ENCODE measurements at regions not wholly inside any gene's neighbourhood (a gene's known extent, or its start where the extent isn't known, plus 50 kb on each side); places are given as distances from the start of the nearest gene placed in this dataset.
A peak's percentile ranks its signal among the peaks of the same experiment; 100 is the strongest.

GRCh38 chr14:71466251-71466650 is 466.0 kb upstream of the RGS6 start:
- H3K9me3 Mint-ChIP-seq: no peaks in the 10 kb centered on the region
- H3K27me3 Mint-ChIP-seq: no peaks in the 10 kb centered on the region
- peaks cover 29% of the 10 kb centered on the region for H3K36me3 Mint-ChIP-seq
- no peak overlapping the region for H3K4me3 Mint-ChIP-seq
- H3K4me1 Mint-ChIP-seq: peaks cover 15% of the 10 kb centered on the region
- no peak overlapping the region for H3K27ac Mint-ChIP-seq

DNA sequence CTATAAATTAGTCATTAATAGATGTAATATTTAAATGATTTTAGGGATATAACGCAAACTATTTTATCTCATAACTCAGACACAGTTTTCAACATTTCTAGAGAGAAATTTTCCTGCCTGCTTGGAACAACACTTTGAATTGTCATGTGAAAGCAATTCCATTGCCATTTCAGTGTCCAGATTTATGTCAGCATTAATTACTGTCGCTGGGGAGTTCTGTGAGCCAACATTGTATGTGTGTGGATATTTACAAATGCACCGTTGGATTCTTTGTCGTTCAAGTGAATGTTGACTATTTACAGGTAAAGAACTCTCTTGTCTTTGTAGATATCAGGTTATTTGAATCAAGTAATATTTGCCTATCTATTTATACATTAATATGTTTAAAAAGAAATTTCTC is 465.3 kb upstream of the RGS6 start:
- no peaks in the 10 kb centered on the region for H3K27me3 Mint-ChIP-seq
- no peak overlapping the region for H3K4me3 Mint-ChIP-seq
- H3K4me1 Mint-ChIP-seq: peaks cover 21% of the 10 kb centered on the region
- no peaks in the 10 kb centered on the region for H3K9me3 Mint-ChIP-seq
- peaks cover 30% of the 10 kb centered on the region for H3K36me3 Mint-ChIP-seq
- H3K27ac Mint-ChIP-seq: no peak overlapping the region

DNA sequence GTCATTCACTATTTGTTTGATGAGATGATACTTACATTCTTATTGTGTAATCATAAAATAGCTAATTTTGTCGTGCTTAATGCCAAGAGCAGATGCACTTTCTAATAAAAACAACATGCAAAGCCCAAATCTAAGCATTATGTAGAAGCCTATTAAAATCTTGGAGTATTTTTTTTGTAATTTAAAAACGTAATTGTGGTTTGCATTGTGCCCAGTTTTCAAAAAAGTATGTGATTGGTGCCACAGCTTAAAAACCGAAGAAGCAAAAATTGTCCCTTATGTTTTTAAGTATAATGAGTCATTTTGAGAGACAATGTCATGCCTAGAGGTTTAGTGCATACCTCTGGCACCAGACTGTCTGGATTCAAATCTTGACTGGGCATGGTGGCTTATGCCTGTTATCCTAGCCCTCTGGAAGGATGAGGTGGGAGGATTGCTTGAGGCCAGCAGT is 464.8 kb upstream of the RGS6 start:
- H3K36me3 Mint-ChIP-seq: peaks cover 30% of the 10 kb centered on the region
- no peaks in the 10 kb centered on the region for H3K27me3 Mint-ChIP-seq
- no peaks in the 10 kb centered on the region for H3K9me3 Mint-ChIP-seq
- H3K27ac Mint-ChIP-seq: no peak overlapping the region
- no peak overlapping the region for H3K4me3 Mint-ChIP-seq
- H3K4me1 Mint-ChIP-seq: peaks cover 25% of the 10 kb centered on the region

- Mint-ChIP-seq H3K27ac (no peak overlapping the region), H3K4me3 (no peak overlapping the region), H3K4me1 (peaks cover 32% of the 10 kb centered on the region), H3K9me3 (no peaks in the 10 kb centered on the region), H3K36me3 (peaks cover 29% of the 10 kb centered on the region), H3K27me3 (no peaks in the 10 kb centered on the region)
Measured at GRCh38 chr14:71468701-71469100, 463.5 kb upstream of the RGS6 start.

DNA sequence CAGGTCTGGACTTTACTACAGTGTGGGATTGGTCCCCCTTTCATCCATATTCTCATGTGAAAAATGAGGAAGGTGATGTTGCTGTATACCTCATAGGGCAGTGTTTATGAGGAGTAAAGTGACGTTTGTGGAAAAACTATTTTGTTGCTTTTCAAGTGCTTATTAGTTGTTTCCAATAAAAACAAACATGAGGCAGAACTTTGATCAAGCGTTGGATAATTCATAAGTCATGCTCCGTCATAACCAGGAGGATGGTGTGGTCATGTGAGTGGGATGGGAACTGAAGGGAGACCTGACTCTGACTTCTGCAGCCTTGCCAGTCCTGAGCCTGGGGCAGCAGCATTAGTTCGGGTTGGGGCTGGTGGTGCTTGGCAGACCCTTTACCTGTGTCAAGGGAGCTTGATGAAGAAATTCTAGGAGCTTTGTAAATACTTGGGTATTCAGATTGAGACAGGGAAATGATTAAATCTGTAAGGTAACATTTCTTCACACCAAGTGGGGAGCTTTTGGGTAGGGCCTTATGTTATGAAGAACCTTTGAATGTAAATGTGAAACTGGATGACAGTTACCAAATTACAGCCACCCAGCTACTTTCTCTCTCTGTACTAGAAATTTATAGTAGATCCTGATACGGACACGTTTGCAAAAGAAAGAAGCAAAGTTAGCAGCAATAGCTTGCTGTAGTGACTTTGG is 462.4 kb upstream of the RGS6 start:
- H3K9me3 Mint-ChIP-seq: no peaks in the 10 kb centered on the region
- H3K27ac Mint-ChIP-seq: no peak overlapping the region

GRCh38 chr14:71471634-71472355 is 460.4 kb upstream of the RGS6 start:
- no peak overlapping the region for H3K27ac Mint-ChIP-seq

More for the DNA sequence above, 462.4 kb upstream of the RGS6 start:
- Mint-ChIP-seq H3K27me3 (no peaks in the 10 kb centered on the region), H3K36me3 (peaks cover 24% of the 10 kb centered on the region), H3K4me3 (no peak overlapping the region), H3K4me1 (peaks cover 43% of the 10 kb centered on the region)

GRCh38 chr14:71472356-71473340 is 459.6 kb upstream of the RGS6 start:
- H3K27me3 Mint-ChIP-seq: no peaks in the 10 kb centered on the region
- H3K27ac Mint-ChIP-seq: no peak overlapping the region
- no peaks in the 10 kb centered on the region for H3K9me3 Mint-ChIP-seq
- no peak overlapping the region for H3K4me3 Mint-ChIP-seq
- peaks cover 20% of the 10 kb centered on the region for H3K36me3 Mint-ChIP-seq
- peaks cover 57% of the 10 kb centered on the region for H3K4me1 Mint-ChIP-seq

More at GRCh38 chr14:71471634-71472355, 460.4 kb upstream of the RGS6 start:
- peaks cover 19% of the 10 kb centered on the region for H3K36me3 Mint-ChIP-seq
- no peak overlapping the region for H3K4me3 Mint-ChIP-seq
- H3K9me3 Mint-ChIP-seq: no peaks in the 10 kb centered on the region
- H3K27me3 Mint-ChIP-seq: no peaks in the 10 kb centered on the region
- H3K4me1 Mint-ChIP-seq: peaks cover 51% of the 10 kb centered on the region

- Mint-ChIP-seq H3K27me3 (no peaks in the 10 kb centered on the region), H3K27ac (no peak overlapping the region), H3K36me3 (peaks cover 12% of the 10 kb centered on the region), H3K4me1 (peaks cover 66% of the 10 kb centered on the region), H3K9me3 (no peaks in the 10 kb centered on the region), H3K4me3 (no peak overlapping the region)
Measured at GRCh38 chr14:71473843-71474242, 458.4 kb upstream of the RGS6 start.

GRCh38 chr14:71474301-71475265 is 457.6 kb upstream of the RGS6 start:
- H3K27me3 Mint-ChIP-seq: no peaks in the 10 kb centered on the region
- peaks cover 64% of the 10 kb centered on the region for H3K4me1 Mint-ChIP-seq
- H3K36me3 Mint-ChIP-seq: peaks cover 12% of the 10 kb centered on the region
- H3K9me3 Mint-ChIP-seq: no peaks in the 10 kb centered on the region
- H3K27ac Mint-ChIP-seq: peak overlapping the region; percentile 6
- H3K4me3 Mint-ChIP-seq: no peak overlapping the region

GRCh38 chr14:71475916-71476315 is 456.3 kb upstream of the RGS6 start:
- peaks cover 12% of the 10 kb centered on the region for H3K36me3 Mint-ChIP-seq
- no peaks in the 10 kb centered on the region for H3K9me3 Mint-ChIP-seq
- H3K4me1 Mint-ChIP-seq: peaks cover 64% of the 10 kb centered on the region
- H3K4me3 Mint-ChIP-seq: no peak overlapping the region
- no peaks in the 10 kb centered on the region for H3K27me3 Mint-ChIP-seq
- no peak overlapping the region for H3K27ac Mint-ChIP-seq

GRCh38 chr14:71478542-71478941 is 453.7 kb upstream of the RGS6 start:
- Mint-ChIP-seq H3K4me1 (peaks cover 47% of the 10 kb centered on the region), H3K9me3 (no peaks in the 10 kb centered on the region), H3K27ac (peak overlapping the region; percentile 25), H3K36me3 (peaks cover 6% of the 10 kb centered on the region), H3K27me3 (no peaks in the 10 kb centered on the region), H3K4me3 (no peak overlapping the region)

DNA sequence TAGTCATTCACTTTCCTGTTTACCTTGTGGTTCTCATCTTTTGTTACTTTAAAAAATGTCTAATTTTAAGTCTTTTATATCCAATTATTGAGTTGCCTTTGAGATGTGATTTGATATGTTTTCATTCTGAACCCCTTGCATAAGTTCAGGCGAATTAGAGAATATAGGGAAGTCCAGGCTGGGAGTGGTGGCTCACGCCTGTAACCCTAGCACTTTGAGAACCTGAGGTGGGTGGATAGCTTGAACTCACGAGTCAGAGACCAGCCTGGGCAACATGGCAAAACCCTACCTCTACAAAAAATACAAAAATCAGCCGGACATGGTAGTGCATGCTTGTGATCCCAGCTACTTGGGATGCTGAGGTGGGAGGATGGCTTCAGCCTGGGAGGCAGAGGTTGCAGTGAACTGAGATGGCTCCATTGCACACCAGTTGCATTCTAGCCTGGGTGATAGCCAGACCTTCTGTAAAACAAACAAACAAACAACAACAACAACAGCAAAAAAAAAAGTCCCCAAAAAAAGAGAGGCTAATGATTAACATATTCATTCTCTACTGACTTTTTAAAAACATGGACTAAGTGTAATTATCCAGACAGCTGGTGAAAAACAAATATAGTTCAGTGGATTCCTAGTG is 451.1 kb upstream of the RGS6 start:
- no peak overlapping the region for H3K4me3 Mint-ChIP-seq
- H3K4me1 Mint-ChIP-seq: peaks cover 25% of the 10 kb centered on the region
- no peaks in the 10 kb centered on the region for H3K9me3 Mint-ChIP-seq
- H3K36me3 Mint-ChIP-seq: peaks cover 10% of the 10 kb centered on the region
- H3K27me3 Mint-ChIP-seq: no peaks in the 10 kb centered on the region
- no peak overlapping the region for H3K27ac Mint-ChIP-seq

- Mint-ChIP-seq H3K4me1 (peaks cover 24% of the 10 kb centered on the region), H3K9me3 (no peaks in the 10 kb centered on the region), H3K27ac (no peak overlapping the region), H3K27me3 (no peaks in the 10 kb centered on the region), H3K4me3 (no peak overlapping the region), H3K36me3 (peaks cover 11% of the 10 kb centered on the region)
Measured at GRCh38 chr14:71482671-71483070, 449.6 kb upstream of the RGS6 start.

DNA sequence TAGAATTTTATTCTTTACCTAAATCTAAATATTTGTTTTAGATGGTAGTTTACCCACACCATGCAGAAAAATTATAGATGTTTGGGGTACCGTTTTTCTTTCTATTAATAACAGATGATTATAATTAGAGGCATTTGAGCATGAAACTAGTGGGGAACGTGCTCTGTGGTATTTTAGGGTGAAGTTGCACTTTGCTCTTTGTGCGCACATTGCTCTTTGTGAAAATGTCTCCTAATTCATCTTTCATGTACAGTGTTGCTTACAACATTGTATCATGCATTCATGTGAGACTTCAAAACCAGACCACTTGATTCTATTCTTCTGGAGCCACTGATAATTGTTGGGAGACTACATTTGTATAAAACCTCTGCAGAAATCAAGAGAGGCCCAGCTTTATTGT is 449.1 kb upstream of the RGS6 start:
- Mint-ChIP-seq H3K27me3 (no peaks in the 10 kb centered on the region), H3K4me1 (peaks cover 21% of the 10 kb centered on the region), H3K9me3 (no peaks in the 10 kb centered on the region), H3K36me3 (peaks cover 11% of the 10 kb centered on the region), H3K4me3 (no peak overlapping the region), H3K27ac (no peak overlapping the region)

All from activated naive CD4-positive, alpha-beta T cell treated with anti-CD3 and anti-CD28 coated beads, Interleukin-2, amount 50 U/mL, for 24 hours (primary cell).